Stimulated activated CD4-positive, alpha-beta T cell treated with anti-CD3 and anti-CD28 coated beads, Interleukin-4, amount 100 ng/mL, for 24 hours (primary cell): ENCODE measurements at regions not wholly inside any gene's neighbourhood (a gene's known extent, or its start where the extent isn't known, plus 50 kb on each side); places are given as distances from the start of the nearest gene placed in this dataset.

Source experiments
- DNase-seq: peaks from one replicate; pipeline ENCODE4 v3.0.0-alpha.2; 2020

DNA sequence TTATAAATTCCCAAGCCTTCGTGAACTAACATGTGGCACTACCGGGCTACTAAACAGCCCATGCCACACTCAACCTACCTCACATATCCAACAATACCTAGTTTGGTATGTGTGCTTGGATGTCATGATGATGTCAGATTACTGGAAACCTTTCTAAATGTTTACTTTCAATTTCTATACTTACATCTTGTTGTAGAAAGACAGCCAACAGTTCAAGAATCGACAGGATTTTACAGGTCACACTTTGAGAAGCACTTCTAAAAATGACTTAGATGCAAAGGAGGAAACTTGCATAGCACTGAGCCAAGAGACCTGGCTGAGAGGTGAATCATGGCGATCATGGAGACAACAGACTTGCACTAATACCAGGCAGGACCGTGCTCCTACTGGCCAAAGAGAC, 209.9 kb downstream of the COL4A1 start:
- DNase-seq: no peak

DNA sequence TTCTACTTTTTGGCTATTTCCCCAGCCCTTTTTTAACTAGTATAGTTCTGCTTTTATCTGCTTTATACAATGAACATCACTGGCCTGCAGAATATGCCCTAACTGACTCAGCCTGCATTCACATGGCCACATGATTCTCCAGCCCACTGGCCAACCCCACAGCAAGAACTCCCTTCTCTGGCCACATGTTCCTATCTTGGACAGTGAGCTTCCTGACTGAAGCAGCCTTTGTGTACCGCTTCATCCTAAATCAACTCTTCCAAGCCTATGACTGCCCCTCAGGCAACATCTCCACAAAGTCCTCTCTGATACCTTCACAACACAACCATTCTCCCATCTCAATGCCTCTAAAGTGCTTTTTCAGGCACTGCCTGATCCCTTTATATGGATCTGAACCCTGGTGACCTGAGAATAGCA, 214.1 kb downstream of the COL4A1 start:
- DNase-seq: no peak

GRCh38 chr13:110089815-110090214, 217.1 kb downstream of the COL4A1 start:
- no peak for DNase-seq

- no peak for DNase-seq
These were observed 217.9 kb downstream of the COL4A1 start for GRCh38 chr13:110089100-110089499.

DNA sequence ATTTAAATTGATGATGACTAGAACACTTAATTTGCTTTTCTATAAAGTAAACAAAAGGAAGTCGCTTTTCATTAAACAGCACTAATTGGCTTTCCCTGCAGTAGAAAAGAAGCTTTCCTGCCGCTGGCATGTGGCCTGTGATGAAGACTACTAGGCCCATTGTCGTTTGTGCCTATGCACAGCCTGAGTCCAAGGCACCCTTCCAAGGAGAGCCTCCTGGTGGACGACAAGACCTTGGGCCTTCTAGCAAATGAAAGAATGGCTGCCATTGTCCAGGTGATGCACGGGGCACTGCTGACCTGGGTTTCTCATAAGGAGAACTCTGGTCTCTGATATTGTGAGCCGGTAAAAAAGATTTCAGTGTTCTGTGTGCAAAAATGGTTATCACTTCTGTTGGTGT, 233.0 kb downstream of the COL4A1 start:
- no peak for DNase-seq

DNA sequence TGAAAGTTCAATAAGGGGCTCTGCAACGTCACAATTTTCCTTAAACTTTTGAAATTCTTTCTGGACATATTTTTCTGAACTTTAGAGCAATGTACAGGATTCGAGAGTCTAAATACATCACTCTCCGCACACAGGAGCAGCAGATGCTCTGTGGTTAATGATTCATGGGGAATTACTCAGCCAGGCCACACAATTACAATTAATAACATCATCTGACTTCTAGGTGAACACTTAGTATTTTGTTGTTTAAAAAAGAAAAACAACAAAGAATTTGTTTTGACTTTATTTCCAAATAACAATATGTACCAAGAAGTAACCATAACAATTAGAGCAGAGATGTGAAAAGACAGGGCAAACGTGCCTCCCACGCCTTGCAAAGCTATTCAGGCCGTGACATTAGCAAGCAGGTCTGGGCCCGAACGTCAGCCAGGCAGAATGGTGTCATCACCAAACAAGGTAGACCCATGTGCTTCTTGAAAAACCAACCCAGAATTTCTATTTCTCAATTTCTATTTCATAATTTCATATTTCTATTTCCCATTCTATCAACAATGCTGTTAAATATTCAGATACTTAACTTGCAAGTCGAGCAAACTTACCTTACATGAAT, 236.3 kb downstream of the COL4A1 start:
- no peak for DNase-seq

- DNase-seq: no peak
These were observed 236.9 kb downstream of the COL4A1 start for GRCh38 chr13:110070046-110070445.

DNA sequence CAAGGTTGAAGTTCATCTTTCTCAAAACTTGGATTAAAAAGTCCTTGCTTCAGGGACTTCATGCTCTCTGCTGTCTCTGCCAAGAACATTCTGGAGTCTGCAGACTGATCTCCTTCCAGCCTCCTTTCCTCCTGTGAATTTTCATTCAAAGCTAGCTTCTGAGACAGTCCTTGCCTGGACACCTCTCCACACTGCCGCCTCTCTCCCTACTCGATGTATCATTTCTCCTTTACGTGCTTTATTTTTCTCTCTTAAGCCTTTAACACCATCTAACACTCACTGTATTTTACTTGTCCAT, 238.8 kb downstream of the COL4A1 start:
- no peak for DNase-seq

DNA sequence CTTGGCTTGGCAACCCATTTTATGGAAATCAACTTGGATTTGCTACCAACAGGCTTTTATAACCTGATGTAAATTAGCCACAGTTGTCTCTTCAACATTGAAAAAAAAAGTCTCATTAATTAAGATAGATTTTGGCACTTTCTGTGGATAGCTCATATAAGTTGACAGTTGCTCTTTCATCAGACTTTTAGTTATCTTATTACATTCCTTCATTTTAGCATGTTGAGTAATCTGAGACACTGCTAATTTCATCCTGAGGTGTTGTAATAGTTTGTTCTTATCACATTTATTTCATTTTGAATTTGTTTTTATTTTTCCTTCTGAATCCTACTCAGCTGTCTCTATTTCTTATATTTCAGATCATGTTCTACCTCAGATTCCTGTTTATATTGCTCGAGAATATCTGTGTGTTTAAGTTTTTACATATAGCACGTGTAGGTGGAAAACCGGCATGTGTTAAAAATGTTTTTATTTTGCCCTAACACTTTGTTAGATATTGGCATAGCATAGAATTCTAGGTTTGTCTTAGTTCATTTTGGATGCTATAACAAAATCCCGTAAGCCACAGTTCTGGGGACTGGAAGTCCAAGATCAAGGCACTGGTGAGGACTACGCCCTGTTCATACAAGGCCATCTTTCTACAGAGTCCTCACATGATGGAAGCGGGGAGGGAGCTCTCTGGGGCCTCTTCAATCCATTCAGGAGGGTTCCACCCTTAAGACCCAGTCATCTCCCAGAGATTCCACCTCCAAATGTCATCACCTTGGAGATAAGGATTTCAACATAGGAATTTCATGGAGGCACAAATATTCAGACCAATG, 239.4 kb downstream of the COL4A1 start:
- DNase-seq: no peak

- DNase-seq: no peak
These were observed 241.2 kb downstream of the COL4A1 start for GRCh38 chr13:110065780-110066179.

DNA sequence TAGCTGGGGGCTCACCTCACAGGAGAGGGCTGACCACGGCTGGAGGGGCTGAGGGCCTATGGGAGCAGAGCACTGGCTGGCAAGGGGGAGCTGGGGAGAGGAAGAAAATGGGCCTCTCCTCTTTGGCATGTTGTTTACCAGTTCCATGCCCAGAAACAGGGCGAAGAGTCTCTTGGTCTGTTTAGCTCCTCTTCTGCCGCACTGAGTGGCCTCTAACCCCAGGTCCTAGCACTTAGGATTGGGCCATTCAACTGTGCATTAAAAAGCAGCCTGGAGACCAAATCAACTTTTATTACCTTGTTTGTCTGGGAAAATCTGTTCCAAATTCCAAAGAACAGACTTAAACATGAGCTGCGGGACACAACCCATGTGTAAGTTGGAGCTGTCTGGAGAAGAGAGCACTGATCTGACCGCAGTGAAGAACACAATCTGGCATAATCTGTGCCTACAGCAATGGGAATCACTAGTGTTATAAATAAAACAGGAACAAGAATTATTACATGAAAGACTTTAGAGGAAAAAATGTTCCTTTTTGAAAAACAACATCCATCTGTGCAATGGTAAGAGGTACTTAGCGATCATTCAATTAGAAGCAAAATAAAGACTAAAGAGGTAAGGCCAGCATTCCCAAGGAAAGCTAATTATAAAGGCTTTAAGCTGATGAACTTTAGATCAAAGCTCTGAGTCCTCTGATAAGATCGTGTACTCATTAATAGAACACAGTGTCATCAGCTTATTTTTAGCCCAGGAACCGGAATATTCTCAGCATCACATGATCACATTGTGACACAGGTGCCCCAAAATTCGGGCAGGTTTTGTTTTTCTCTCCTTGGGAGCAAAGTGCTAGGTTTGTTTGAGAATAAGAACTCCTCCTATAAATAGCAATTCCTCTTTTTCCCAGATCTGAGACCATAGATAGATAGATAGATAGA, 243.2 kb downstream of the COL4A1 start:
- no peak for DNase-seq

DNA sequence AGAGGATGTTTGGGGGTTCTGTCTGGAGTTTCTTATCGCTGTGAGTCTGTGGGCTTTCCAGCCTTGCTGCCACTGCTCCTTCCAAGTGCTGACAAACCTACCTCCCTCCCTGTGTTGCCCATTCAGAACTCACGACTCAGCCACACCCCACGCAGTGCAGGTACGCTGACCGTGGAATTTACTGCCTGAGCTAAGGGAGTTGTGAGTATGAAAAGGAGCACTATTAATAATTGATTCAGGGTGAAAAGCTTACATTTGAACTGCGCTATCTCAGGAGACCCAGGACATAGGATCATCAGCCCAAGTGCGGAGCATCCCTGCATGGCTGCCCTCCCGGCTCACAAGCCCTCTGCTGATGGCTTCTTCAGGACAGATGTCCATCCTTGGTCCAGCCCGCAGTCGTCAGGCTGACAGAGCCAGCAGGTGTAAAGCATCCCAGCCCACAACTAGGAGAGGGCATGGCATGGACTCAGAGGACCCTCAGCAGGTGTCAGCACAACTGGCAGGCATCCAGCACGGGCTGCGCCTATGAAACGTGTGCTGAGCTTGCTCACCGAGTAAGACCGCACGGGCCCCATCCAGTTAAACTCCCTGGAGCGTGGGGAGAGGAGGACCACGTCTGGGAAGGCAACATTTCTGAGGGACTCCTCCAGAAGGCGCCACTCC, 244.0 kb downstream of the COL4A1 start:
- no peak for DNase-seq

GRCh38 chr13:110062077-110062776, 244.7 kb downstream of the COL4A1 start:
- DNase-seq: no peak

DNA sequence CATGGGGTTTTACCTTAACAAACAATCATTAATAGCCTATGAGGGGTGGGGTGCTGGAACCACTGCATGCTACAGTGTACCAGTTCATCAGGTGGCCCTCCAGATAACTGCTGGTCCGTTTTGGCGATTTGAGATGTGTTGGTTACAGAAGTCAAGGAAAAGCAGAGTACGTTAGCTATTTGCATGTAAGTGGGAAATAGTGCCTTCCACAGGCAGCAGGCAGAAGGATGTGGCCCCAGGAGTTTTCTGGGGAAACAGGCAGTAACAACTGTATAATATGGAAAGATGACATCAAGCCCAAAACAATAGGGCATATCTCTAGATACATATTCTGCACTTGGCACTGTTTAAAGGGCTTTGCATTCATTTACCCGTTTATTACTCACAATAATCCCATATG, 245.7 kb downstream of the COL4A1 start:
- DNase-seq: no peak

DNA sequence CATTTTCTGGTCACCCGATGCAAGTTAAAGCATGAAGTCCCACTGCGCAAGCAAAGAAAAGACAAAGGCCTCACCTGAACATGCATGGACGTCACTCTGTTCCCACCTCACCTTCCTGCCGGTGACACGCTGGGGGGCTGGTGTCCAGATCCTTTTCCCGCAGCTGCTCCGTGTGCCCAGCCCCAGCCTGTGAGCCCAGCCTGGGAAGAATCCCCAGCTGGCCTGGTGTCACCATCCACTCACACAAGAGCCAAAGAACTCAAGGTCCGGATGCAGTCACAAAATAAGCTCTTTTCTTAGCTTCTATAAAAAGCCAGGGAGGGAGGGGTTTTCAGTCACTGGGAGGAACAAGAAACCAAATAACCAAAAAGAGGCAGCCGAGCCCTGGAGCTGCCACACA, 249.9 kb downstream of the COL4A1 start:
- no peak for DNase-seq

GRCh38 chr13:110056640-110057039, 250.3 kb downstream of the COL4A1 start:
- DNase-seq: no peak

DNA sequence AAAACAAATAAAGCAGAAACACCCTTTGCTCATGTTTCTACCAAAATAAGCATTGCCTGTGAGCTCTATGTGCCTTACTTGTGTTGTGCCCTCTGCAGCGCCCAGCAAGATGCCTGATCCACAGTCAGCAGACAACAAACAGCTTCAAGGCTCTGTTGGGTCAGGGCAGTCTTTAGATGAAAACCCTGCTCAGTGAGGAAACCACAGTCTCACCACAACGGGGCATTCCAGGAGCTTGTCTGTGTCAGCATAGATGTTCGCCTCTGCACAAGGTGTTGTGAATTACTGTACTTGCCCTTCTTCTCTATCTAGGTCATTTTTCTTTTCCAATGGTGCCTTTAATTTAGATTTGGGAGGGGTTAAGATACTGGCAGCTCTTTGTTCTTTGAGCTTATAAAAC, 251.9 kb downstream of the COL4A1 start:
- no peak for DNase-seq

DNA sequence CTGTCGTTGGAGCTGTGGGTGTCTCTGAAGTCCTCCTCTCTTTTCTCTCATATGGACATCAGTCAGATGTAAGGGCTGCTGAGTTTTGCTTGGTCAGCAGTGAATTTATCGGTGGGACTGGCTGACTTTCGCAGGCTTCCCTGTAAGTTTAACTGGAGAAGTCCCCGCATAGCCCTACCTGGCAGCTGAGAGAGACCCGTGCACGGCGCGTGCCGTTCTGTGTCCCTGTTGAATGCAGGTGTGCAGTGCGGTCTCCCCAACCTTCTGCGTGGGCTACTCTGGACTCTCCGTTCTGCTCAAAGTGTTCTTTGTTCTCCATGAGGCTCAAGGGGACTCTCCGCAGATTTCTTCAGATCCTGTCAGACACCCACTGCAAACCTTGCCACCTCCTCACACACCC, 252.9 kb downstream of the COL4A1 start:
- DNase-seq: no peak

DNA sequence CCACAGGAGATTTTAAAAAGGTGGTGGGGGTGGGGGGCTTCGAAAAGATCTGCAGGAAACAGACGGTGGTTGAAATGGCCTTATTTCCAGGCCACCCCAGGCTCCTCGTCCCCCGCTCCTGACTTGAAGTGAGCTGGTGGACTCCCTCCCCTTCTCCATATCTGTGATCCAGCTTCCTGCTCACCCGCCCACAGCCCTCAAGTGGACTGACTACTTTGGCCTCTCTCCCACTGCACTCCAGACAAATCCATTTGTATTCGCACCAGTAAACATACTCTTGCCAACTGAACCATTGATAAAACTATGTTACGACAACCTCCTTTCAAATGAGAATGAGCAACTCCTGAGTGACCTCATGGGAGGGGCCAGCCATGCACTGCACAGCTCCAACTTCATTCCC, 259.5 kb downstream of the COL4A1 start:
- no peak for DNase-seq

- no peak for DNase-seq
These were observed 260.1 kb downstream of the COL4A1 start for GRCh38 chr13:110046811-110047210.

- no peak for DNase-seq
These were observed 259.5 kb upstream of the IRS2 start for GRCh38 chr13:110045919-110046318.

- no peak for DNase-seq
These were observed 258.8 kb upstream of the IRS2 start for GRCh38 chr13:110045202-110045601.
